ENCODE measurements at regions not wholly inside any gene's neighbourhood (a gene's known extent, or its start where the extent isn't known, plus 50 kb on each side); places are given as distances from the start of the nearest gene placed in this dataset.

DNA sequence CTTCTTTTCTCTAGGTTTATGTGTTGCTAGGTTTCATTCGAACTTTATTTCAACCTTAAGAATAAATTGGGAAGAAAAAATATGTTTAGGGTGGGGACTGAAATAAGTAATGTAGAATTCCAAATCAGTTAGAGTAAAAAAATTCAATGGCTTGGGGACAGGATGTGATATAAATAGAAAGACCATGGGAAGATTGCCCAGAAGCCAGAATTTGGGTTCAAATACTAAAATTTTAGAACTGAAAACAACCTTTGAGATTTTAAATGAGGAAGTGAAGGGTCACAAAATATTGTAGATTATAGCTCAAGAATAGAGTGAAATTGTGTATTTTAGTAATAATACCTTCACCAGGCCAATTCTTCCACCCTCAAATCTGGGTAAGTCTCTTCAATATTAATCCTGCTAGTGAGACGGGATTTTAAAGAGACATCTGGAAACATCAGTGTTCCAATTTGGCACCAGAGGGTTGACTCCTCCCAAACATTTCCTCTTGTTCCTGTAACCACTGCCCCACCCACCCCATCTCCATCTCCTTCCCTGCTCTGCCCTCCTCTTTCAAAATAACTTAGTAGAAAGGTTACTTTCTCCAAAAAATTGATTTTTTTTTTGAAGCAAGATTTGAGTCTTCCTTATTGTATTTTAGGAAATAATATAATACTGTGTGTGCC lies 51.3 kb upstream of the FAM3C start:
- DNase-seq, result peak; percentile 62

DNA sequence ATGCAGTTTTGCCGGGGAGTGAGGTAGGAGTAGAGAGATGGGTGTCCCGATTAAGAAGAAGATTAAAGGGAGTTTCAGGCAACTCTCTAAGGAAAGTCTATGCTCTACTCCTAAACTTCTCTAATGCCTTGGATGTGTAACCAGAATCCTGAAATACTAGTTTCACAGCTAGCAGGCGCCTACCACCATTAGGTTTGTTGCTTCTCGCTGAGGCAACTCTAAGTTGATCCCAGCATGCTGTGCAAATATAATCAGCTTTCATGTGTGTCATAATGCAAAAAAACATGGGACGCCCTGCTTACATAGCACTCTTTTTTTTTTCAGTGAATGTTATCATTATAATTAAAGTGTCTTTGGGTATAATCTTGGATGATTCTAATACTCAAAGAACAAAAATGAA lies 50.4 kb upstream of the FAM3C start:
- no peak for DNase-seq
